ENCODE measurements at regions not wholly inside any gene's neighbourhood (a gene's known extent, or its start where the extent isn't known, plus 50 kb on each side); places are given as distances from the start of the nearest gene placed in this dataset.

GRCh38 chr3:94217406-94217805 lies 154.5 kb downstream of the NSUN3 start:
- TF ChIP-seq CTCF (IDR thresholded peaks at IDR 0.05) (no peak), EZH2 (IDR thresholded peaks at IDR 0.05; ENCODE audit: borderline replicate concordance, insufficient read depth, low read depth, low read length, poor library complexity, severe bottlenecking) (no peak)

Data from B cell (primary cell).